ENCODE measurements at regions not wholly inside any gene's neighbourhood (a gene's known extent, or its start where the extent isn't known, plus 50 kb on each side); places are given as distances from the start of the nearest gene placed in this dataset.
A peak's percentile ranks its signal among the peaks of the same experiment; 100 is the strongest.

- DNase-seq: no peak
These were observed 78.2 kb upstream of the ADCY2 start for GRCh38 chr5:7317751-7318150.

GRCh38 chr5:7320701-7321301 is 75.1 kb upstream of the ADCY2 start:
- DNase-seq: no peak

GRCh38 chr5:7321724-7322123 is 74.2 kb upstream of the ADCY2 start:
- peak; percentile 3 for DNase-seq

- DNase-seq: no peak
These were observed 71.0 kb upstream of the ADCY2 start for GRCh38 chr5:7324919-7325318.

- no peak for DNase-seq
These were observed 69.7 kb upstream of the ADCY2 start for GRCh38 chr5:7325975-7326913.

- DNase-seq: no peak
These were observed 66.8 kb upstream of the ADCY2 start for GRCh38 chr5:7329141-7329540.

- no peak for DNase-seq
These were observed 66.2 kb upstream of the ADCY2 start for GRCh38 chr5:7329712-7330111.

- DNase-seq: no peak
These were observed 65.7 kb upstream of the ADCY2 start for GRCh38 chr5:7330256-7330655.

- no peak for DNase-seq
These were observed 64.8 kb upstream of the ADCY2 start for GRCh38 chr5:7331131-7331530.

Data from HCEC 1CT (cell line).